ENCODE measurements at regions not wholly inside any gene's neighbourhood (a gene's known extent, or its start where the extent isn't known, plus 50 kb on each side); places are given as distances from the start of the nearest gene placed in this dataset.

- no peak for TF ChIP-seq CTCF (IDR thresholded peaks at IDR 0.05)
- no peak for TF ChIP-seq POLR2AphosphoS5 (IDR thresholded peaks at IDR 0.05; ENCODE audit: low read depth, low read length)
- no peak for TF ChIP-seq SIN3A (IDR thresholded peaks at IDR 0.05; ENCODE audit: borderline replicate concordance, insufficient read depth, low read depth, low read length)
Observed at GRCh38 chr3:147900851-147901250, 491.7 kb downstream of the ZIC1 start.

Measured in Panc1 (cell line).